LNCAP (cell line): ENCODE measurements at regions not wholly inside any gene's neighbourhood (a gene's known extent, or its start where the extent isn't known, plus 50 kb on each side); places are given as distances from the start of the nearest gene placed in this dataset.

Experiments used
- CTCF ChIP-seq: fragments of 450-650 bp; IDR thresholded peaks from 2 replicates; pipeline ENCODE4 v1.5.1; 2017; ENCODE audit warnings: mild to moderate bottlenecking

DNA sequence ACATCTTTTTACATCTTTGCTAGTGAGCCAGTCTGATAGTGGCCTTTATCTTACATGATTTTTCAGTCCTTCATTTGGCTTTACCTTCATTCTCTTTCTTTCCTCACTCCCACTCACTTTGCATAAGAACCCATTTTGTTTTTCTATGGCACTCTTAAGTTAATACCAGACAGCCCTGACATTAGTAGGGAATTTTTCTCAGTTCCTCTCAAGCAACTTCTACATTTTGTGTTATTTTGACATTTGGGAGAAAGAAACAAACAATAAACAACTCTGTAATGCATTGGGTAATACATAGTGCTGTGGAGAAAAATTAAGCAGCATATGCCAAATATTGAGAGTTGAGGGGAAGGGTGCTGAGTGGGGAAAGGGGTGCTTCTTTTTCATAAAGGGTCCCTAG is 524.1 kb upstream of the JAG1 start:
- no peak for TF ChIP-seq CTCF

DNA sequence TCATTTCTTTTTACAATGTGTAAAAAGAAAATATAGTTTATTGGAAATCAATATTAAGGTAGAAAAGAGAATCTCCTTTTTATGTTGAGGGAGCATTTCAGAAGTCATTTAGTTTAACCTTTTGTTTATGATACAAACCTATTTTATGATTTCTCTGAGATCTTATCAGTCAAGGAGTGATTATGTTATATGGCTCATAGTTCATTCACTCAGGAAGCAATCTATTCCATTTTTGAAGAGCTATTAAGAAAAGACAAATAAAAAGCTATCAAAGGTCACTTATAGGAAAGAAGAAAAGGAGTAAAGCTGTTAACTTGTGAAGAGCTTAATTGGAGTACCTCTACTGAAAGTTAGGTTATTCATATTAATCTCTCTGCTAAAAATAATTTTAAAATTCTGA is 526.6 kb upstream of the JAG1 start:
- TF ChIP-seq CTCF, result no peak

DNA sequence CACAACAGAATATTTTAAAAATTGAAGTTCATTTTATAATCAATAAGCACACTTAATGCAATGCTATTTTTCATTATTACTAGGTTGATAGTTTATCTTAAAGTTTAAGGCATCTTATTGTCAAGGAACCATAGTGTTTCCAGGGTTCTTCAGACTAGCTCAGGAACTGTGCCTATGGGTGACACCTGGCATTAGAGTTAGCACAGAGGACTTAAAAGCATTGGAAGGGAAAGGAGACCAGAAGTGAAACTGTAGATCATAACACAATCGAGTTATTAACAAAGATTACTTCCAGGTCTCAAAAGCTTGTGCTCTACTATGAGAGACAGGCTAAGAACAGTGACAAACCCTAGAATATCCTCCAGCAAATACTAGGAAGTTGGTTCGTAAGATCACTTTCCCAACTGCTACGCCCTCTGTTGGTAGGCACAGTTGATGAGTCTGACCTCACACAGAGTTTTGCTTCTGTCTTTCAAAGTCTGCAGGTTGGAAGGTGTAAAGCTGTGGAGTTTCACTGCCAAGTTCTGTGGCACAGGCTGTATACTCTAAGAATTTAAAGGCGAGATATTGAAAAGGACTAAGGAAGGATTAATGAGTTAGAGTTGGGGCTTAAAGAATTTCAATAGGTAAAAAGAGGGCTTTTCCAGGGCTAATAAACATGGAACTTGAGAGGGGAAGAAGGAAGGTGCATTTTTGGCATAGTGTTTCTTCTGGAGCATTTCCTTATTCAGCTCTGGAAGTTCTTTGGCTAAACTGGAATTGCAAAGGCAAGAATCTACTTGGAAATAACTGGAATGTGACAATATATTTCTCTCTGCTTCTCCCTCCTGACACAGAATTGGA is 531.3 kb upstream of the JAG1 start:
- TF ChIP-seq CTCF, result peak; percentile 82

GRCh38 chr20:11205769-11206362 is 532.1 kb upstream of the JAG1 start:
- no peak for TF ChIP-seq CTCF

GRCh38 chr20:11207749-11208502 is 534.1 kb upstream of the JAG1 start:
- TF ChIP-seq CTCF, result no peak

- TF ChIP-seq CTCF, result no peak
These were observed 536.8 kb upstream of the JAG1 start for GRCh38 chr20:11210611-11211010.

- TF ChIP-seq CTCF, result no peak
These were observed 538.5 kb upstream of the JAG1 start for GRCh38 chr20:11212272-11212671.
